ENCODE measurements at regions not wholly inside any gene's neighbourhood (a gene's known extent, or its start where the extent isn't known, plus 50 kb on each side); places are given as distances from the start of the nearest gene placed in this dataset.
"Not testable (repeated sequence)": the region's sequence is repeated elsewhere in the genome, so short reads cannot be mapped to it uniquely, and the experiment has no call there.

GRCh38 chr13:52234928-52235327 is 75.5 kb upstream of the NEK3 start:
- not testable (repeated sequence) for H3K36me3 Mint-ChIP-seq; H3K27me3 Mint-ChIP-seq; H3K27ac Mint-ChIP-seq; ATAC-seq; H3K9me3 Mint-ChIP-seq; DNase-seq (ENCODE audit: low spot score); H3K4me3 Mint-ChIP-seq; H3K4me1 Mint-ChIP-seq (ENCODE audit: low read depth in 2 of 2)

GRCh38 chr13:52223063-52223462 is 63.7 kb upstream of the NEK3 start:
- H3K27me3 Mint-ChIP-seq, ATAC-seq, H3K9me3 Mint-ChIP-seq: not testable (repeated sequence)

GRCh38 chr13:52213920-52214319 is 54.5 kb upstream of the NEK3 start:
- ATAC-seq; H3K36me3 Mint-ChIP-seq; DNase-seq (ENCODE audit: low spot score); H3K27ac Mint-ChIP-seq; H3K4me3 Mint-ChIP-seq; H3K9me3 Mint-ChIP-seq; H3K4me1 Mint-ChIP-seq (ENCODE audit: low read depth in 2 of 2): not testable (repeated sequence)
- H3K27me3 Mint-ChIP-seq, result peaks cover 29 to 31% of the 10 kb centered on the region in 2 donors

More at GRCh38 chr13:52223063-52223462, 63.7 kb upstream of the NEK3 start:
- not testable (repeated sequence) for H3K36me3 Mint-ChIP-seq; H3K27ac Mint-ChIP-seq; H3K4me3 Mint-ChIP-seq; DNase-seq (ENCODE audit: low spot score); H3K4me1 Mint-ChIP-seq (ENCODE audit: low read depth in 2 of 2)

GRCh38 chr13:52212886-52213285 is 53.5 kb upstream of the NEK3 start:
- not testable (repeated sequence) for H3K4me1 Mint-ChIP-seq (ENCODE audit: low read depth in 2 of 2); ATAC-seq; H3K9me3 Mint-ChIP-seq; DNase-seq (ENCODE audit: low spot score); H3K4me3 Mint-ChIP-seq; H3K27ac Mint-ChIP-seq; H3K36me3 Mint-ChIP-seq
- H3K27me3 Mint-ChIP-seq, result peaks cover 29 to 34% of the 10 kb centered on the region in 2 donors

GRCh38 chr13:52211416-52211776 is 52.0 kb upstream of the NEK3 start:
- H3K9me3 Mint-ChIP-seq; H3K36me3 Mint-ChIP-seq; DNase-seq (ENCODE audit: low spot score); H3K4me1 Mint-ChIP-seq (ENCODE audit: low read depth in 2 of 2); H3K4me3 Mint-ChIP-seq; H3K27ac Mint-ChIP-seq: not testable (repeated sequence)
- H3K27me3 Mint-ChIP-seq, result peaks cover 24 to 35% of the 10 kb centered on the region in 2 donors
- peak in 1 of 2 donors; percentile 40 for ATAC-seq

- peaks cover 23 to 34% of the 10 kb centered on the region in 2 donors for H3K27me3 Mint-ChIP-seq
- not testable (repeated sequence) for H3K36me3 Mint-ChIP-seq; H3K4me1 Mint-ChIP-seq (ENCODE audit: low read depth in 2 of 2); H3K9me3 Mint-ChIP-seq; H3K27ac Mint-ChIP-seq; DNase-seq (ENCODE audit: low spot score); H3K4me3 Mint-ChIP-seq
- ATAC-seq, result peak in 1 of 2 donors; percentile 36
These were observed 51.4 kb upstream of the NEK3 start for GRCh38 chr13:52210564-52211415.

Data from natural killer cell treated with Interleukin-12 subunit alpha and Interleukin-12 subunit beta and Interleukin-15 and Interleukin-18, amount 100 ng/mL, for 72 hours (primary cell).